Prostate gland (tissue), 2 donors: ENCODE measurements at regions not wholly inside any gene's neighbourhood (a gene's known extent, or its start where the extent isn't known, plus 50 kb on each side); places are given as distances from the start of the nearest gene placed in this dataset.

ENCODE experiments used
- DNase-seq: peaks from one replicate; pipeline ENCODE4 v3.0.0-alpha.2; 2019; ENCODE audit warnings: low spot score
- H3K27ac ChIP-seq, 2 donors: fragments of 200-600 bp; sonication (generic); 2 replicates each; pipeline ENCODE4 v1.5.1; 2017 to 2019
- H3K27me3 ChIP-seq: fragments of 200-600 bp; sonication (generic); replicated peaks from 2 replicates; pipeline ENCODE4 v1.5.1; 2019; ENCODE audit not compliant: insufficient read depth
- H3K36me3 ChIP-seq, 2 donors: fragments of 200-600 bp; sonication (generic); 1 replicate in 1 of 2; 2 replicates in 1 of 2; pipeline versions ENCODE4 v1.5.1 to v1.8.1; 2017 to 2019
- H3K4me1 ChIP-seq: fragments of 200-600 bp; sonication (generic); replicated peaks from 2 replicates; pipeline ENCODE4 v1.5.1; 2019
- H3K4me3 ChIP-seq, 2 donors: fragments of 200-600 bp; sonication (generic); 2 replicates each; pipeline ENCODE4 v1.5.1; 2017 to 2019
- H3K9me3 ChIP-seq: fragments of 200-600 bp; sonication (generic); 2 replicates; pipeline ENCODE4 v1.5.1; 2017
- POLR2A ChIP-seq: fragments of 450-650 bp; IDR thresholded peaks from one replicate; pipeline ENCODE4 v1.6.1; 2016; ENCODE audit warnings: antibody characterized with exemption, mild to moderate bottlenecking
- POLR2AphosphoS5 ChIP-seq: sonication (generic); formaldehyde crosslinking; IDR thresholded peaks from one replicate; pipeline ENCODE4 v1.6.1; 2017; ENCODE audit warnings: antibody characterized with exemption
- WGBS: methylation state at CpG from one replicate; pipeline ENCODE4 v1.1.5; 2018; 5-methylcytosine and 5-hydroxymethylcytosine counted together
- intact Hi-C: fragments of 100-400 bp; cut with DNase I; formaldehyde crosslinking; loops from one replicate; pipeline ENCODE4 v1.14.2; 2022
- TF ChIP-seq, protein P1 (sequence below), 4 experiments: fragments of 200-600 bp in 2 of 4; fragments of 450-650 bp in 2 of 4; sonication (generic) in 2 of 4; IDR thresholded peaks; 1 replicate in 3 of 4; 2 replicates in 1 of 4; pipeline ENCODE4 v1.5.1; 2016 to 2019; ENCODE audit warnings: antibody characterized with exemption in 4 of 4, mild to moderate bottlenecking in 2 of 4, moderate library complexity in 2 of 4

DNA sequence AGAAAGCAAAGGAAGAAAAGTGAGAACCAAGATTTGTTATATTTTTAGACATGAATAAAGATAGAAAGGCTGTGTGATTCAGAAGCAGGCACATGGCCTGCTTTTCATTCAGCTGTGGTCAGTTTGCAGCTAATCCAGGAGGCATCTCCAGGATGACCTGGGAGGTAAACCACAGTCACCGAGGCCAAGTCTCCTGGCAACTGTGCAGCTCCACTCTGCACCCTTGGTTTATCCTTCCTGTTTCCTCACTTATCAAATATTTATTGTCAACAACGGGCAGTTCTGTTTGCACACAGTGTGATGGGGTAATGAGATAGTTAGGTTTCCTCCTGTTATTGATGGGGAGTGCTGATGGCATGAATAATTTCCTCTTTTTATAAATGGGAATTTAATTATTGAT lies 243.0 kb downstream of the PSAT1 start:
- no peak overlapping the region for H3K4me3 ChIP-seq
- intact Hi-C loops: no loop called here
- TF ChIP-seq POLR2AphosphoS5 (no peak), POLR2A (no peak)
- TF ChIP-seq, protein P1, sequence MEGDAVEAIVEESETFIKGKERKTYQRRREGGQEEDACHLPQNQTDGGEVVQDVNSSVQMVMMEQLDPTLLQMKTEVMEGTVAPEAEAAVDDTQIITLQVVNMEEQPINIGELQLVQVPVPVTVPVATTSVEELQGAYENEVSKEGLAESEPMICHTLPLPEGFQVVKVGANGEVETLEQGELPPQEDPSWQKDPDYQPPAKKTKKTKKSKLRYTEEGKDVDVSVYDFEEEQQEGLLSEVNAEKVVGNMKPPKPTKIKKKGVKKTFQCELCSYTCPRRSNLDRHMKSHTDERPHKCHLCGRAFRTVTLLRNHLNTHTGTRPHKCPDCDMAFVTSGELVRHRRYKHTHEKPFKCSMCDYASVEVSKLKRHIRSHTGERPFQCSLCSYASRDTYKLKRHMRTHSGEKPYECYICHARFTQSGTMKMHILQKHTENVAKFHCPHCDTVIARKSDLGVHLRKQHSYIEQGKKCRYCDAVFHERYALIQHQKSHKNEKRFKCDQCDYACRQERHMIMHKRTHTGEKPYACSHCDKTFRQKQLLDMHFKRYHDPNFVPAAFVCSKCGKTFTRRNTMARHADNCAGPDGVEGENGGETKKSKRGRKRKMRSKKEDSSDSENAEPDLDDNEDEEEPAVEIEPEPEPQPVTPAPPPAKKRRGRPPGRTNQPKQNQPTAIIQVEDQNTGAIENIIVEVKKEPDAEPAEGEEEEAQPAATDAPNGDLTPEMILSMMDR (IDR thresholded peaks at IDR 0.05): no peak
- WGBS: 25% methylated on average over 2 of the region's 2 CpGs
- no peaks in the 10 kb centered on the region for H3K36me3 ChIP-seq
- no peaks in the 10 kb centered on the region for H3K9me3 ChIP-seq
- no peak overlapping the region for H3K27ac ChIP-seq
- H3K27me3 ChIP-seq: no peaks in the 10 kb centered on the region
- H3K4me1 ChIP-seq: no peaks in the 10 kb centered on the region
- peak; percentile 8 for DNase-seq

DNA sequence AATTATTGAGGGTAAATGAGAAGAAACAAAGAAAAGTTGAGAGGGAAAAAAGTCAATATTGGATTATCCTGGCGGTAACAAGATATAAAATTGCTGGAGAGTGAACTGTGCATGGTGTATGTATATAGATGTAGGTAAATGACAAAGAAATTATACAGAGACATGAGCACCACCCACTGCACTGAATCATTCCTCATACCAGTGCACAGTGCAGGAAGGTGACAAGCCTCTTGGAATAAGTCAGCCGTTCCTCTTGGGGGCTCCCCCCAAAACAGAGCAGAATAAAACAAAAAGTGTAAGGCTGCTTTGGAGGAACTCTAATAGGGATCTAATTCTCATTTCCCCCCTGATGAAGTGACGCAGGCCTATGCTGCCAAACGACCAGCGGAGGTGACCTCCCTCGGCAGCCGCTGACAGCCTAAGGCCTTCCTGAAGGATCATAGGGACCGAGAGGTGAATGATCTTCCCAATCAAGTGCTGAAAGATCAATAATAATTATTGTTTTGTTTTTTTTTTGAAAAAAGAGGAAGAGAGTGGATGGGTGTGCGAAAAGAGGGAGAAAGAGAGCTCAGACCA lies 245.0 kb downstream of the PSAT1 start:
- Histone ChIP-seq H3K4me3 (no peak overlapping the region), H3K9me3 (no peaks in the 10 kb centered on the region), H3K36me3 (no peaks in the 10 kb centered on the region), H3K27me3 (no peaks in the 10 kb centered on the region), H3K27ac (no peak overlapping the region), H3K4me1 (no peaks in the 10 kb centered on the region)
- 85% methylated on average over 9 of the region's 9 CpGs for WGBS
- intact Hi-C loops: no loop called here
- TF ChIP-seq POLR2AphosphoS5: no peak
- TF ChIP-seq POLR2A: no peak
- TF ChIP-seq, protein P1 (IDR thresholded peaks at IDR 0.05): no peak
- DNase-seq: no peak

DNA sequence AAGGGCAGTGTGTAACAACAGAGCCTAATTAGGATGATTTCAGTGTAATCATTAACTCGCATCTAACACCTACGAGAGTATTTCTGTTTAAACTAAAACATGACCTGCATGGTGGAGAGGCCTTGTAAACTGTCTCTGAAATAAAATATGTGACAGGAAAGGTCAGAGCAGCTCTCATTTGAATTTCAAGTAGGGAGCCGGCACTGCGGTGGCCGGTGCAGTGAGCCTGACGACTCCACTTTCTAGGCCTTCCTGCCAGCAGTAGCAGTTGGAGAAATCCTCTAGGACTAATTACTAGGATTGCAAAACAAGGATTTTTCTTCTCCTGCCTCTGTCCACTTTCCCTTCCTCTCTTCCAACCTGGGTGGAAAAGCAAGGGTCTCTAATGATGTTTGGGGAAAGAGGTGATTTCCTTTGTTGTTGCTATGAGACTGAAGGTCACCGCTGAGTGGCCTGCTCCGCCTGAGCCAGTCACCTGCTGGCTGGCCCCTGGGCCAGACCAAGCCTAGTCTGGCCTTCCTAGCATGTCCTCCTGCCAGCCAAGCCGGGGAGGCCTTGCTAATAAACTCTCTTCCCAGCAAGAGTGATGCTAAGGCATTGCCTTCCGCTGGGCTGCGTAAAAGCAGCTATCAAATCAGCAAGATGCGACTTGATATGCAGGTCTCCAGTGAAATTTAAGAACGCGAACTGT lies 245.7 kb downstream of the PSAT1 start:
- Histone ChIP-seq H3K9me3 (no peaks in the 10 kb centered on the region), H3K27ac (no peak overlapping the region), H3K4me3 (no peak overlapping the region), H3K27me3 (no peaks in the 10 kb centered on the region), H3K36me3 (no peaks in the 10 kb centered on the region), H3K4me1 (no peaks in the 10 kb centered on the region)
- no peak for DNase-seq
- TF ChIP-seq, protein P1 (IDR thresholded peaks at IDR 0.05): no peak
- TF ChIP-seq POLR2AphosphoS5 (no peak), POLR2A (no peak)
- WGBS: 61% methylated on average over 14 of the region's 14 CpGs
- intact Hi-C loops: no loop called here

DNA sequence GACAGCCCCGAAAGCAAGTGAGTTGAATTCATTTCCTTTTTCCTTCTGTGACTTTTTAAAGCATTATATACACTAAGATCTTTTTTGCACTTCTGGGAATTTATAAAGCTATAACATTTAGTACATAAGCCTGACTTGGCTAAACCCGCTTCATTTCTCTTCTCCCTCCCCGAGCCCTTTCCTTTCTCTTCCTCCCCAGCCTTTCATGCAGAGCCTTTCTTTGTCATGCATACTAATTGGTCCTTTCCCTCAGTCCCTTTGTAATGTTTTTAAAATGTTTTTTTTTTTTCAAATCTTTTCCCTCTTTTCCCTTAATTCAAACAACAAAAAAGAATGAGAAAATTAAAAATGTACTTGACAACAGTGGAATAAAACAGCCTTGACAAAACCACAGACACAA lies 246.4 kb downstream of the PSAT1 start:
- Histone ChIP-seq H3K9me3 (no peaks in the 10 kb centered on the region), H3K27me3 (no peaks in the 10 kb centered on the region), H3K4me3 (no peak overlapping the region), H3K4me1 (no peaks in the 10 kb centered on the region), H3K27ac (no peak overlapping the region), H3K36me3 (no peaks in the 10 kb centered on the region)
- DNase-seq: no peak
- 40% methylated on average over 3 of the region's 3 CpGs for WGBS
- intact Hi-C loops: no loop called here
- TF ChIP-seq POLR2AphosphoS5 (no peak), POLR2A (no peak)
- TF ChIP-seq, protein P1 (IDR thresholded peaks at IDR 0.05): no peak

DNA sequence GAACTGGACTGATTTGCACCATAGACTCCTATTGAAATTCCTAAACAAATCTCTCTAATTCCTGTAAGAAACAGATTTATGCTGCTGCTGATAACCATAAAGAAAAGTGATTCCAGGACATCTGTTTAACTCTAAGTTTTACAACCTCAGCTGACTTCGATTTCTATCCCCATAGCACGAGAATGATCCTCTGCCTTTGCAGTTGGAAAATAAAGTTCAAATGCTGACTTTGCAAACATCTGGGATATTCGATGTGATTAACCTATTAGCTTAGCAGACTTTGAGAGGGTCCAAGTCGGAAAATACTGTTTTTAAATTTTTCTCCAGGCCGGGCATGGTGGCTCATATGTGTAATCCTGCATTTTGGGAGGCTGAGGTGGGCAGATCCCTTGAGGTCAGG lies 247.3 kb downstream of the PSAT1 start:
- H3K27me3 ChIP-seq: no peaks in the 10 kb centered on the region
- intact Hi-C loops: no loop called here
- no peak overlapping the region for H3K4me3 ChIP-seq
- TF ChIP-seq POLR2AphosphoS5 (no peak), POLR2A (no peak)
- TF ChIP-seq, protein P1 (IDR thresholded peaks at IDR 0.05): no peak
- H3K9me3 ChIP-seq: no peaks in the 10 kb centered on the region
- no peaks in the 10 kb centered on the region for H3K4me1 ChIP-seq
- no peak for DNase-seq
- WGBS: 90% methylated on average over 5 of the region's 5 CpGs
- no peaks in the 10 kb centered on the region for H3K36me3 ChIP-seq
- no peak overlapping the region for H3K27ac ChIP-seq
